Ramos (cell line): ENCODE measurements at regions not wholly inside any gene's neighbourhood (a gene's known extent, or its start where the extent isn't known, plus 50 kb on each side); places are given as distances from the start of the nearest gene placed in this dataset.

Experiments
- in situ Hi-C: fragments of 300-500 bp; cut with MboI; formaldehyde crosslinking; loops from one replicate; pipeline ENCODE4 v1.14.3; 2022; ENCODE audit warnings: low sequenced_read_pairs; ENCODE audit not compliant: unreplicated experiment

- in situ Hi-C loops, result no loop called here
These were observed 343.9 kb upstream of the ZMIZ1 start for GRCh38 chr10:78724846-78725245.

- in situ Hi-C loops, result no loop called here
These were observed 342.6 kb upstream of the ZMIZ1 start for GRCh38 chr10:78726171-78726570.

DNA sequence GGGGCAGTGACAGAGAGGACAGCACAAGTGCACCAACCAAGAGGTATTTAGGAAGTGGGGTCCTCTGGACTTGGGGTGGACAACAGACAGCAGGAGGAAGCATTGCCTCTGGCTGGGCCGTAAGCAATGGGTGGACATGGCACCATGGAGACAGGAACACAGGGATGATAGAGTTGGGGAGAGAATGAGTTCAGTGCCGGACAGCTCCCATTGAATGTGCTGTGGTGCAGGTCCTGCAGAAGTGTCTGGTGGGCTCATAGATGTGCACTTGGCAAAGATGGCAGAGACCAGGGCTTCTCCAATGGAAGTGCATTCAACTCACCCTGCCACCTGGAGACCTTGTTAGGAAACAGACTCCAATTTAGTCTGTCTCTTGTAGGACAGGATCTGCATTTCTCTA is 341.5 kb upstream of the ZMIZ1 start:
- in situ Hi-C loops, result no loop called here

- in situ Hi-C loops, result no loop called here
These were observed 341.0 kb upstream of the ZMIZ1 start for GRCh38 chr10:78727728-78728127.

DNA sequence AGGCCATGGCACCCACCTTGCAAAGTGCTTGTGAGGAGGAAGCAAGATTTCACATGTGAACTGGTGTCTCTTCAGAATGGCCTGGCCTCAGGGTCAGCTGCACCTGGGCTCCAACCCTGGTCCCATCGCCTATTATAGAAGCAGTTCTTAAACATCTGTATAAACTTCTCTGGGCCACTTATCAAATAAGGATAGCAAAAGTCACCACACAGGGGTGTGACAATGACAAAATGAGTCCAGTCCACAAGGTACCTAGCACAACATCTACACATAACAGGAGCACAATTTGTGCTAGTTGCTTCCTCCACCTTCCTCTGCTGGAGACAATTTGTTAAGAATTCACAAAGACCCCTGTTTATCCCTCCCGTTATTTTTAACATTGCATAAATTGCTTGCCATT is 340.6 kb upstream of the ZMIZ1 start:
- in situ Hi-C loops, result no loop called here

- in situ Hi-C loops, result no loop called here
These were observed 339.4 kb upstream of the ZMIZ1 start for GRCh38 chr10:78729366-78729765.

- in situ Hi-C loops, result no loop called here
These were observed 339.0 kb upstream of the ZMIZ1 start for GRCh38 chr10:78729800-78730199.

DNA sequence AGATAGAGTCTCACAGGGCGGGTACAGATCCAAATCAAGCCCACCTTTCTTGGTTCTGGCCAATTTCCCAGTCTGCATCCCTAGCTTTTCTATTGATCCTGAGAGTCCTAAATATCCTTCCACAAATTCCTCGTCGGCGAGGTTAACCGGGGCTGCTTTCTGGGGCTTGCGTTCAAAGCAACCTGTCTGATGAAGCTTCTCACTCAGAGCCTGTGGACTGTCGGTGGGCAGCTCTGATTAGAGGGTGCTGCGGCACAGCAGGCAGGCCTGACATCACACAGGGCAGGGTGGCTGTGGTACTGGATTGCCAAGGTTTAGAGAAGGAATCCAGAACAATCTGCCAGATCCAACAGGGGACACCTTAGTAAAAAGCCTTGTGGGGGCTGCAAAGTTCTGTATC is 338.0 kb upstream of the ZMIZ1 start:
- in situ Hi-C loops, result no loop called here

DNA sequence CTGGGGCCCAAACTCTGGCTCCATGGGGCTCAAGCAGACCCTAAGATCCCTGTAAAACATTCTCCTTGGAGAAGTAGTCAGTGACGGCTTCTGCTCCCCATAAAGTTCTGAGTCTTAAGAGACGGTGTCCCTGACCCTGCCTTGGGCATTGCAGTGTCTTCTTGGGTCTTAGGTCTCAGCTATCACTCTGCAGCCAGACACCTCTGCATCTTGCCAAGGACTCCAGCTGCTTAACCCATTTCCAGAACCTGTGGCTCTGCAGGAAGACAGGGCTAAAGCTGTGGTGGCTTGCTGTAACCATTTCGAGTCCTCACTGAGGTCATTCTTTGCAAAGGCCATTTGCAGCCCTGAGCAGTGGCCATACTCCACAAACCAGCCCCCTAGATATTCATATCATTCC is 337.1 kb upstream of the ZMIZ1 start:
- in situ Hi-C loops, result no loop called here

DNA sequence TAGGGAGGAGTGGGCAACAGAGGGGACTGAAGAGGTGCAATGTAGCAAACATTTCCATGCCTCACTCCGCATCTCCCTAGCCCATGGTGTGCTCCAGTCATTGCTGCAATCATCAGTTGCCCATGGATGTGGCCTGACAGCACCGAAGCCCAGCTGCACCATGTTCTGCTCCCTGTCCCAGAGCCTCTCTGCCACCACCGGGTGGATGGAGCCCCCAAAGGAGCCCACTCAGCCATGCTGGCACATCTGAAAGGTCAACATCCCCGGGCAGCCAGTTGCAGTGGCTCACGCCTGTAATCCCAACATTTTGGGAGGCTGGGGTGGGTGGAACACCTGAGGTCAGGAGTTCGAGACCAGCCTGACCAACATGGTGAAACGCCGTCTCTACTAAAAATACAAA is 336.4 kb upstream of the ZMIZ1 start:
- in situ Hi-C loops, result no loop called here

- in situ Hi-C loops, result no loop called here
These were observed 331.7 kb upstream of the ZMIZ1 start for GRCh38 chr10:78736926-78737630.

- in situ Hi-C loops, result no loop called here
These were observed 330.6 kb upstream of the ZMIZ1 start for GRCh38 chr10:78737883-78738856.

GRCh38 chr10:78738861-78739260 is 329.9 kb upstream of the ZMIZ1 start:
- in situ Hi-C loops, result no loop called here

GRCh38 chr10:78739444-78740053 is 329.2 kb upstream of the ZMIZ1 start:
- in situ Hi-C loops, result no loop called here

DNA sequence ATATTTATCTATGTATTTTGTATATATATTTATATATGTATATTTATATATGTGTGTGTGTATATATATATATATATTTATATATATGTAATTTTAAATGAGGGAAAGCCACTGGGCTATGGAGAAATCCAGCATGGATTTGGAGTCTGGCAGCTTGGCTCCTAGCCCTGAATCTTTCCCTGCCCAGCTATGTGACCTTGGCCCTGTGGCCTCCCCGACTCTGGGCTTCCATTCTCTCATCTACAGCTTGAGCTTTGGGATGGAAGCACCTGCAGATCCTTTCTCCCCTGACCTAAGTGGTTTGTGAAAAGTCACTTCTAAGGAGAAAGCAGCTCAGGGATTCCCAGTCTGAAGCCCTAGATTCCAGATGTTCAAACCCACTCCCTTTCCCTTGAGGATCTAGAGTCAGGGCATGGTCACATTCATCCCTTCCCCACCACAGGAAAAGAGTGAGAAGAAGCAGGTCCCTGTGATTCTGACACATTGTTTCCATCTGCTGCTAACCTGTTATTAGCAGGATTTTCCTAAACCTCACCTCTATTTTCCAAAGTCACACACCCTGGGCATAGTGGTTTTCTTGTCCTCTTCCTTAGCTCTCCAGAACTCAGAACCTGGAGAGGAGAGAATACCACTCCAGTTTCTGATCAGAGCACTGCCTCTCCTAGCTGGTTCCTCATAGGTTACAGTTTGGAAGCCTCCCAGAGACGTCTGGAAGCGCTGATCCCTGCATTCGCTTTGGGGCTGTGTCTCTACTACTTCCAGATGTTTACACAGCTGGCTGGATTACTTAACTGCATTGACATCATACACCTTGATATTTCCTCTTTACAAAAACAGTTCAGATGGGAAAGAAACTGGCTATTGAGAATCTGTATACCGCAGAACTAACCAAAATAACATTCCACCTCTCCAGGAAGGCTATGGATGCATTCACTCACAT is 327.5 kb upstream of the ZMIZ1 start:
- in situ Hi-C loops, result no loop called here

DNA sequence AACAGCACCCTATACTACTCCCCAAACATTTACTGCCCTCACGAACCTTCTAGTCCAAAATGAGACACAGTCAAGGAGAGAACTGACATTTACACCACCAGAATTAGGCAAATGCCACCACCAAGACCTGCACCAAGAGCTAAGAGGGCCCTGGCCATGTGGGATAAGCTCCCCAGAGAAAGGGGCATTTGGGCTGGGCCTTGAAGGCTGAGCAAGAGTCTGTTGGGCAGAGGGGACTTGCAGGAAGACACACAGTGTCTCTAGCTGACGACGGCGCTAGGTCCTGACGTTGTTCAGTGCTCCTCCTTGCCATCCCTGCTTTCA is 326.4 kb upstream of the ZMIZ1 start:
- in situ Hi-C loops, result no loop called here

DNA sequence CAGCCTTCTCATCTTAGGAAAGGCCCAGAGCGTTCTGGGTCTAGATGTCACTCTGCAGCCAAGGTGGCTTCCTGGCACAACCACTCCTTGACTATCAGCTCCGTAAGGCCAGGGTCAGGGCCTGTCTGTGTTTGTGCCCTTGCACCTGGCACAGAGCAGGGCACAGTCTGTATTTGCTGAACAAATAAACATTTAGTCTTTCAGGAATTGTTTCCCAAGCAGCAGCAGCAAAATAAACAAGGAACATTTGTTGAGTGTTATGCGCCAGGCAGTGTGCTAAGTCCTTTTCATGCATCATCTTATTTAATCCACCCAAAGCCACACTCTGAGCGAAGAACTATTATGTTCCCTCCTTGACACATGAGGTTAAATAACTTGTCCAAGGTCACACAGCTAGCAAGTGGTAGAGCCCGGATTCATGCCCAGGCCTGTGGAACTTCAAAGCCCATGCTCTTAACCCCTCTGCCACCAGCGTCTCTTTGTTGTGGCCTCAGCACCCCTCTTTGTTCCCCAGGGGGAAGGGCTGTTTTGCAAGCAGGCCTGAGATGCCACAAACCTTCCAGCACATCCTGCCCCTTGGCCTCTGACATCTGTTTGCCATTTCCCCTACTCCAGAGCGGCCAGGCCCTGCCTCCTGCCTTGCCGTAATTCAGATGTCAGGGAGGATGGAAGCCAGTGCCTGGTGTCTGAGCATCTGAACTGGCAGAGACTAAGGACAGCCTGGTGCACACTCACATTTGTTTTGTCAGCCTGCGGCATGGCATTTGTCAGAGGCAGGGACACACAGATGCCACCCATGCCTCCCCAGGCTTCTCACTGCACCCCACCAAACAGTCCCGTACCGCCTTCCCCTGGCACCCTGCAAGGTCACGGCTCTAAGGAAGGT is 325.8 kb upstream of the ZMIZ1 start:
- in situ Hi-C loops, result no loop called here

DNA sequence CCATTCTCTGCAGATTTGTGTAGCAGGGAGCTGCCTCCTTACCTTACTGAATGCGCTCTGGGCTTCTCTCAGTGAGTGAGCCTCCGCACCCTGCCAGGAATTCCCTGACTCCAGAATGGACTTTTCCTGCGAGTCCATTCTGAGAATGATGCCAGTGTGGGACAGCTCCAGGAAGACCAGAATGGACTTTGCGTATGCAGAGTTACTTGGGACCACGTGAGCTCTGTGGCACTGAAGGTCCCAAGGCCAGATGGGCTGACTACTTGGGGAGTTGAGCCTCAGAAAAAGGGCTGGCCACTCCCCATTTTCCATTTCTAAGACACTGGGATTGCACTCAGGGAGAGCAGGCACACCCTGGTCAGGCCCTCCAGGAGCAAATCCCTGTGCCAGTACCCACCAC is 324.7 kb upstream of the ZMIZ1 start:
- in situ Hi-C loops, result no loop called here

DNA sequence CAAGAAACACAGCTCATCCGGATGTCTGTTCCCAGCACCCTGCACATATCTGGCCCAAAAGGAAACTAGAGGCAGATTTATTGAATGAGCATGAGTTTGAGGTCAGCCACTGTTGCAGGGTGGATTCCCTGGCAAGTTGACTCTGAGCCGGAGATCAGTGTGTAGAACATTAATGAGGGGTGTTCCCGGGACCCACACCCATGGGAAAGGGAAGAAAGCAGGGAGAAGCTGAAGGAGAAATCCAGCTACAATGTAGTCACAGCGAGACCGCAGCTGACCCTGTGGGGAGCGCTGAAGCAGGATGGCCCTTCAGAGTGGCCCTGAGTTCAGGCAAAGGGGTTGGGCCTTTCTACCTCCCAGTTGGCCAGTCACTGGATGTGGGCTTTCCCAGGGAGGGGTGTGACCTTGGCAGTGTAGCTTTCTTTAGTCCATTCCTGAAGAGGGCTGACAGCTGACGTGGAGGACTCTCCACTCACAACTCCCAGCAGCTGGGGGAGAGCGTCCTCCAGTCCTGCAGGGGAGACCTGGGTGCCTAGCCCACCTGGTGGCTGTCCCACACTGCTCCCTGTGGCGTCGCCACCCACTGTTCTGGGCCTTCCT is 324.2 kb upstream of the ZMIZ1 start:
- in situ Hi-C loops, result no loop called here
